OCI-LY1 (cell line): ENCODE measurements at regions not wholly inside any gene's neighbourhood (a gene's known extent, or its start where the extent isn't known, plus 50 kb on each side); places are given as distances from the start of the nearest gene placed in this dataset.

Source experiments
- CTCF ChIP-seq: fragments of 200-600 bp; sonication (generic), shearing (Covaris generic); IDR thresholded peaks from 2 replicates; pipeline ENCODE4 v1.5.1; 2017; ENCODE audit warnings: mild to moderate bottlenecking, antibody characterized with exemption, low read length, moderate library complexity, mixed read lengths
- EZH2 ChIP-seq: fragments of 200-600 bp; sonication (generic), shearing (Covaris generic); IDR thresholded peaks from 2 replicates; pipeline ENCODE4 v1.8.0; 2017; ENCODE audit warnings: borderline replicate concordance, mixed run types, mild to moderate bottlenecking, antibody characterized with exemption, low read length, moderate library complexity, mixed read lengths

- TF ChIP-seq CTCF: no peak
- no peak for TF ChIP-seq EZH2
Measured at GRCh38 chr5:84715091-84715490, 330.4 kb upstream of the EDIL3 start.
